COLO668 (cell line): ENCODE measurements at regions not wholly inside any gene's neighbourhood (a gene's known extent, or its start where the extent isn't known, plus 50 kb on each side); places are given as distances from the start of the nearest gene placed in this dataset.

Experiments used
- DNase-seq: peaks from one replicate; lab custom pipeline; 2025; ENCODE audit not compliant: unreplicated experiment; lab: John Stamatoyannopoulos, UW

DNA sequence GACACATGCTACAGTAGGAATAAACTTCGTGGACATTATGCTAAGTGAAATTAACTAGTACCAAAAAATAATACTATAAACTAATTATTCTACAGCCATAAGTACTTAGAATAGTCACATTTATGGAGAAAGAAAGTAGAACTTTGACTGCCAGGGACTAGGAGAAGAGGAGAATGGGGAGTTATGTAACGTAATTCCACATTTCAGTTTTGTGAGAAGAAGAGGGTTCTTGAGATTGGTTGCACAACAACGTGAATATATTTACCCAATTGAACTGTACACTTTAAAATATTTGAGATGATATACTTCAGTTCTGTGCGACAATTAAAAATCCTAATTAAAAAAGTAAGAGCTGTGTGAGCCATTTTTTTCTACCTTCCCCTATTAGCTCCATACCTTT is 1412.9 kb downstream of the PLA2G4A start:
- no peak for DNase-seq

DNA sequence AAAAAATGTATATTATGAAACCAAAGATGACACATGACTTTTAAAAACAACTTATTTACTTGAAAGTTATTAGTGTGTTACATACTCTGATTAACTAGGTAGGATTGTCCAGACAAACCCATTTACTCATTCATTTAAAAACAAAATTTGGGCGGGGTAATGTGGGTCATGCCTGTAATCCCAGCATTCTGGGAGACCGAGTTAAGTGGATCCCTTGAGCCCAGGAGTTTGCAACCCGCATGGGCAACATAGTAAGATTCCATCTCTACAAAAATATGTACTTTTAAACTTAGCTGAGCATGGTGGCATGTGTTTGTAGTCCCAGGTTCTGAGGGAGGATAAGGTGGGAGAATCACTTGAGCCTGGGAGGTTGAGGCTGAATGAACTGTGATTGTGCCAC is 1414.7 kb downstream of the PLA2G4A start:
- DNase-seq: no peak

DNA sequence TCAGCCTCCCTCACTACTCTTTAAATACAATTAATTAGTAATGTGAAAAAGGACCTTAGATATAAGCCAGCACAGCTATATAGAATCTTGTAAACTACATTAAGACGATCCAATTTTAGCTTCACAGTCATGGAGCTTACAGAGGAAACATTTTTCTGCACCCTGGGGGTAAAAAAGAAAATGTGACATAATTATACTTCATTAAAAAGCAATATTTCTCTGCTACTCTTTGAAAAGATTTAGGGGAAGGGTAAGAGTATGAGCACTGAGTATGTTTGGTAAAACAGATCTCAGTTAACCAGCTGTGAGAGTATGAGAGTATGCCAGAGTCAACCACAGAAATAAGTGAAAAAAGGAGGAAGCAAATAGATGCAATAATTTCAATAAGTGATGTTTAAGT is 1415.9 kb downstream of the PLA2G4A start:
- DNase-seq: no peak

DNA sequence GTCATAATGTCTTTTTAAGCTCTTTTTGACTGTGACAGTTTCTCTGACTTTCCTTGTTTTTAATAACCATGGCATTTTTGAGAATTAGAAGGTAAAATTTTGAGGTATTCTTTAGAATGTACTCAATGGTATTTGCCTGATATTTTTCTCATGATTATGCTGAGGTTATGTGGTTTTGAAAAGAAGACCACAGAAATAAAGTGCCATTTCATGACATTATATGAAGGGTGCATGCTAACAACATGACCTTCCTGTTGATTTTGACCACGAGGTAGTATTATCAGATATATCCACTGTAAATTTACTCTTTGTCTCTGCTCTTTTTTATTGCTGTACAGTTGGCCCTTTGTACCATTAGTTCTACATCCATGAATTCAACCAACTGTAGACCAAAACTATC is 1418.5 kb downstream of the PLA2G4A start:
- no peak for DNase-seq

DNA sequence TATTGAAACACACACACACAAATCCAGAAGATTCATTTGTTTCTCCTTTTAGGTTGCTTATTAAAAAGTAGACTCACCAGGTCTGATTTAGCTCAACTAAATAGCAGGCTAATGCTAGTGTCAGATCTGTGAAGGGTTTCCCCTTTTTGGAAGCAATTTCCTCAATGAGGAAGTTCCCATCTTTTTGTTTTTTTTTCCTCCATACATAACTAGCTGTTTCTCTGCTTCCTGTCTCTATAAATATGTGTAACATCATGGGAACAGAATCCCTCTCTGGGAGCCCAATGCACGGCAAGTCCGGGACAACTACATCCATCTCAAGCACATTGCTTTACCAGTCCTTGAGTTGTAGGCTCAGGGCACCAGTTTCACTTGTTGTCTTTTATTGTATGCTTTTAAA is 1421.1 kb downstream of the PLA2G4A start:
- no peak for DNase-seq

DNA sequence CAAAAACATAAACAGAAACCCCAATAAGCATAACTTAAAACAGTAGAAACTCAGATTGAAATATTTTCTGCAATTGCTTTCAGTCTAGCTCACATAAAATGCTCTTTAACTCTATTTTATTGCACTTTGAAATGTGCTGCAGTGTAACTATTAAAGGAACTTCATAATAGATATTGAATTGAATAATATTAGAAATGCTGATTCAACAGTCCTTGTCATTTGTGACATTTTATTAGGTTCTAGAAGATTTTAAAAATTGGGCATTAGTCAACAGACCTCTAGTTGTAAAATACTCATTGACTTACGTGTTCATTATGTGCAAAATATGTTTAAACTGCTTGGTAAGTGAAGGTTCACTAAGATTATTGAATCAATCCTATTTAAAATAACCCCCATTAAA is 1422.3 kb downstream of the PLA2G4A start:
- no peak for DNase-seq

DNA sequence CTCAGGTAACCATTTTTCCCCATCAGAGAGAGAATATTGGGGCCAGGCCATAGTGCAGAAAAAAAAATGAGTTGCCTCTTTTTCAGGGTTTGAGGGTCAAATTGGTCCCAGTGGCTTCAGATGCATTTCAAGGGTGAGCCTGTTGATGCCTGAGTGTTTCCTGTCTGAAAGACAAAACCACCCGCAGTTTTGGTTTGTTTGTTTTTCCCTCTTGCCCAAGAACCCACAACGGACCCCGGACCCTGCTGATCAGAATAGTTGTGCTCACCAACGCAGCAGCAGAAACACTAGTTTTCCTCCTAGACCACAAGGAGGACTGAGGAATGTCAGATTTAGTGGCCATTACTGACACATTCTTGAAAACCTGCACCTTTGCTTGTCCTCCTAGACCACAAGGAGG is 1433.1 kb downstream of the PLA2G4A start:
- no peak for DNase-seq

DNA sequence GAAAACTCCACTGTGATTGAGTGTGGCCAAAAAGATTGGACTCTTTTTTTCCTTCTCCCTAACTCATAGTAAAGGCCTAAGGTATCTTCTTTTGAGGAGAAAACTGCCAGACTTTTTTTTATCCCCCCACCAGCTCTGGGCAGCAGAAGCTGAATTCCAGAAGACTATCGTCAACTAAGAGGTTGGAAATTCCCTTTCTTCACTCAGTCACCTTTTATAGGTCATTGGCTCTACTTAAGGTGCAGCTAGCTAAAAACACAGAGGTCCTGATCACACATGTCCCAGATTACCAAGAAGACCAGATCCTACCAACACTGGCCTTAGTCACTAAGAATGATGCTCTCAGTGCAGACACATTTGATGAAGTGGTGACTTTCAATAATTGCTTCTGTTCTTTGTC is 1441.2 kb downstream of the PLA2G4A start:
- DNase-seq: no peak

DNA sequence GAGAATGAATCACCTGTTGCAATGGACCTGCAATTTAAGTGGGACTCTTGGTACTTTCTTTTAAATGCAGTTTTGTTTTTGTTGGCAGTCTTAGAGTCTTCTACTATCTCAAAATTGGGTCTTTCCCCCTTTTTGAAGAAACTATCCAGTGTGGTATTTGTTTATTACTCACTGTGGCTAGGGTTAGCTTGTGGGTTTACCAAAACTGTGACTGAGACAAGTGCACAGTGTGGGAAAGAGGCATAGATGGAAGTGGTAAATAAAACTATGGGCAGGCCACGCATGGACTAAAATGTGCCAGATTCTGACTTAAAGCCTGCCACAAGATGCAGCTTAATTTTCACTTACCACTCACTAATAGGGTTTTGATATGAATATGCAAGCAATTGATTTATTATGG is 1441.7 kb downstream of the PLA2G4A start:
- no peak for DNase-seq

DNA sequence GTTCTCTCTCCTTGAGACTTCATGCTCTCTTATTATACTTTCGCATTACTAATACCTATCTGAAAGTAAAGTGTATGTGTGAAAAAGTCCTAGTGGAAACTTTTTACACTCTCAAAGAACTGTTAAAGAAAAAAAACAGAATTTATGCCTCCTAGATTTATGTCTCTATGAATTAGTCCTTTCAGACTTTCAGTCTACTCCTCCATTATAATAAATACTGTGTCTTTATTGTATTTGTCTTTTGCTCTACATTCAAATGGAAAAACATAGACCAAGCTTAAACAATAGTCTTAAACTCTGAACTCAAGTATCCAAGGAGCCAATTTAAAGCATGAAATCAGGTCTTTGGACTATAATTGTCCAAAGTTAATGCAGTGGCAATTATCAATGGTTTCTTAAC is 1449.0 kb downstream of the PLA2G4A start:
- DNase-seq: no peak

DNA sequence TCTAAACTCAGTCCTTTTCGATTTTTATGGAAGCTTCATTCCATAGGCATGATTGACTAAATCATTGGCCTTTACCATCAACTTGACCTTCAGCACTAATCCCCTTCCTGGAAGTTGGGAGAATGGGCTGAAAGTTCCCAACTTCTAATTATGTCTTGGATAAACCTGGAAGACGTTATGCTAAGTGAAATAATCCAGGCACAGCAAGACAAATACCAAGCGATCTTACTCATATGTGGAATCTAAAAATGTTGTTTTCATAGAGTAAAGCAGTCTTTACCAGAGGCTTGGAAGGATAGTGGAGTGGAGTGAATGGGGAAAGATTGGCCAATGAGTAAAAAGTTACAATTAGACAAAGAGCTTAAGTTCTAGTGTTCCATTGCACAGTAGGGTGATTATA is 1453.2 kb downstream of the PLA2G4A start:
- no peak for DNase-seq

DNA sequence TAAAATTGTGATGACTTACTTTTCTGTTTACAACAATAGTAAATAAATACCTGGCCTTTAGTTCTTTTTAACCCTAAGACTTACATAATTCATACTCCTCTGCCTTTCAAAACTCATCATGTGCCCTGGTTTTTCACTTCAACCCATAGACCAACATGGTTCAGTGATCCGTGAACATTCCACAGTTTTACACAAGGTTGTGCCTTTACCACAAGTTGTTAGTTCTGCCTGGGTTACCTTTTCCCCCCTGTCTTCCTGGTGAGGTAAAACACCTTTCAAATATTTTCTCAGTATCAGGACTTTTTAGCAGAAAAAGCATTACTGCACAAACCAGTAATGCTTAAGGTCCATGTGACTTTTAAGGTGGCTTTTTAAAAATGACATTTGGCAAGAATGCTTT is 1466.4 kb downstream of the PLA2G4A start:
- no peak for DNase-seq

DNA sequence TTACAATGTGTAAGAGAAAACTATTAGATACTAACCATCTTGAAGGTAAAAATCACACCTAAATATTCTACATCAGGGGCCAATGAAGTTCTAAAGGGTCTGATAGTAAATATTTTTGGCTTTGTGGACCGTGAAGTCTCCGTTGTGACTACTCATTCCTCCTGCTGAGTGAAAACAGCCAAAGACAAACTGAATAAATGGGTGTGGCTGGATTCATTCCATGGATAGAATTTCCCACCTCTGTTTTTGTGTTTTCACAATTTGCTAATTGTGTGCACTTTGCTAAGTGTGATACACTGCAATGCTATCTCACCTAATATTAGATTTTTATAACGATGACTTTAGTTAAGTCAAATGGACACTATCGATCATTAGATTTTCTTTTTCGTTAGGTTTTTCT is 1474.0 kb downstream of the PLA2G4A start:
- no peak for DNase-seq

DNA sequence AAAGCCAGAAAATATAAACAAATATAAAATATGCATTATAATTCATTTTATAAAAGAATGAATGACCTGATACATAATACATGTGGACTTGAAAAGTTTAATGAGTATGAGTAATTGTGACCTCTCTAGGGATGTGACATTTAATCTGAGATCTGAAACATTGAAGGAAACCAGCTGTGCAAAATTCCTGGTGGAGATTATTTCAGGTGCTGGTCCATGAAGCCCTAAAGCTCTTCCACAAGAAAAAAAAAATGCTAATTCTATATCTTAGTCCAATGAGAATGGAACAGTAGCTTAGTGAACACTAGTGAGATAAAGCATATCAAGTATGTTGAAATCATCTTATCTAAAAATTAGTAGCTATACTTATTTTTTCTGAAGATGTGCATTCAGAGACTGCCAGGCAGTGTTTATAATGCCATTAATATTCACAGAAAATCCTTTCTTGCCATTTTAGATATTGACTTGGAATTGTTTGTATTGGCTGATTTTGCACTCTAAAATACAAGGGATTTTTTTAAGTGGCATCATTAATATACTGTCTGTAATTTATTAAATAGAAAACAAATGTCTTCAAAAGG is 1485.9 kb downstream of the PLA2G4A start:
- DNase-seq: no peak

DNA sequence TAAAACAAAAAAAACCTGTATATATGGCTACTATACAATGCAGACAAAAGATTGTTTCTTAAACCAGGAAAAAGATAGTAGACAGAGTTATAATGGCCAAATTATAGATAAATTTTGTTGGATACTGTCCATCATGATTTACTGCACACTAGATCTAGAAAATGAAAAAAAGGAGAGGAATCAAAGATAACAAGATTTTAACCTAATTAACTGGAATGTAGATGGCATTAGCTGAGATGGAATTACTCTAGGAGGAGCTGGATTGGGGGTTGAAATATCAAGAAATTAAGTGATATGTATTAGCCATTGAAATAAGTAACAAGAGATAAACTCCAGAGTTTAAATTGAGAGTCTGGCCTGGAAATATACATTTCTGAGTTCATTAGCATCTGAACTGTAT is 1489.1 kb downstream of the PLA2G4A start:
- DNase-seq: no peak

DNA sequence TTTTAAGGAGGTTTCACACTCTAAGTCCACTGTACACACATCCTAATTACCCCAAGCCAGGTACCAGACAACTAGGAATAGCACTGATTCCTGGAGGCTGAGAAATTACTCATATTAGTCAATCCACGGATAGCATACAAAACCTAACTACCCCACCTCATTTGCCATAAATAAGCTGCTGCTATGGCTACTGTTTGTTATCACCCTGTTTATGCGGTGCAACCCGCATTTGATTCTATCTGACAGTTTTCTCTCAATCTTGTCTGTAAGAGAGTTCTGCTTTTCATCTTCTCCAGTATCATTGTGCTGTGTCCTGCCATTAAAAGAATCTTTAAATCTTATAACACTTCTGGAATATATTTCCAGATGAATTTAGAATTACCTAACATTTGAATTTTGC is 1496.5 kb downstream of the PLA2G4A start:
- no peak for DNase-seq

DNA sequence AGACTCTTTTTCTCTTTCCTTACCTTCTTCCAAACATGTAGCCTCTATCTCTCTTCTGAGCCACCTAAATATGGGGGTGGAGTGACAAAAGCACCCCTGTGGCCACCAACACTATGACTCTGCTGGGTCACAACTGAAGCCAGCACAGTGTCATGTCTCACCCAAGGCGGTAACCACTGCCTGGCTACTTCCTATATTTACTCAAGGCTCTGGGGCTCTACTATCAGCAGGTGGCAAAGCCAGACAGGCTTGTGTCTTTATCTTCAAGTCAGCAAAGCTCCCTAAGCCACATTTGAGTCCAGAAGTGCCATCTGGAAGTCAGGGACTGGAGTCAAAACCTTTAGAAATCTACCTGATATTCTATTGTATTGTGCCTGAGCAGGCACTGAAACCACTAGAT is 1515.2 kb downstream of the PLA2G4A start:
- DNase-seq: peak; percentile 12

DNA sequence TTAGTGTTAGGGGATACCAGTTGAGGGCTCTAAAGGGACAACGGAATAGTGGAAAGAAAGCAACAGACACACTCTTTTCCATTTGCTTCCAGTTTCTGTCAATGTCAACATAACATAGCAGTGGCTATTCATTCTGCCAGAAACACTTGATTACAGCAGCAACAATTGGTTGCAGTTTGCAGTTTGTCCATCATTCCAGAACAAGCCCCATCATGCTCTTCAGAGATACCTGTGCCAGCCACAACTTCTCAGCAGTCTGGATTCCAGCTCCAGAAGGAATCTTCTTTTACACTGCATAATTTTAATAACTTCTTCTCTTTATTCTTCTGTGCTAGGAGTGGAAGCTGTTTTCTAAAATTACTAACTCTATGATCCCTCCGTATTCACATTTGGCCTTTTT is 1521.4 kb downstream of the PLA2G4A start:
- DNase-seq: no peak

DNA sequence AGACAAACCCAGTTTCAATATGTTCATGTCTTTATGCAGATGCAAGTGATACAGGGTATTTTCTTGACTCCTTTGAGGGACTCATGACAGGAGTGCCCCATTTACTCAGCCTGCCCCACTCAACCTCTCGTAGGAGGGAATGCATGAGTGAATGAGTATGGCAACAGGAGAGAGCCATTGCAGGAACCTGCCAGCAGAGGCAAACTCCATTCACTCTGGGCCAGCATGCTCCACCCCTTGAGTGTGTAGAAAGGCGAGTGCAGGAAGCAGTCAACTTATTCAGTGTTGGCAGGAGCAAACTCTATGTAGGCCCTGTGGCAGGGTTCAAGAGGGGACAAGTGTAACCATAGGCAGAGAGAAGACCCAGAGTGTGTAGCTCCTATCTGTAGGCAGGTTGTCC is 1526.3 kb downstream of the PLA2G4A start:
- DNase-seq: no peak

DNA sequence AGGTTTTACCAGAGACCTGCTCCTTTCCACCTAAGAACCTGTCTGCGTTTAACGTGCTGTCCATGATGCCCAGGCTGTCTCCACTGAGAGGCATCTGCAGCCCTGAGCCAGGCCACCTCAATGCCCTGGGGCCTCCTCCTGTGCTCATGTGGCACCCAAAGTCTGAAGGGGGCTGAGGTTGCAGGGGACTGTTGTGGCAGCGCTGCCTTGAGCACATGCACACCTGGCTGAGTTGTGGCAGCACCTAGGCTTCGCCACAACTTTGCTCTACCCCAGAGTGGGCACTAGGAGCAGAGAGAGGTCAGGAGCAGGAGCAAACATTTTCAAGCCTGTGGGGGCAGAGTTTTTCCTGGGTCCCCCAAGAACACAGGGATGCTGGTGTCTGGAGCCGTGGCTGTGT is 1527.1 kb downstream of the PLA2G4A start:
- DNase-seq: no peak

DNA sequence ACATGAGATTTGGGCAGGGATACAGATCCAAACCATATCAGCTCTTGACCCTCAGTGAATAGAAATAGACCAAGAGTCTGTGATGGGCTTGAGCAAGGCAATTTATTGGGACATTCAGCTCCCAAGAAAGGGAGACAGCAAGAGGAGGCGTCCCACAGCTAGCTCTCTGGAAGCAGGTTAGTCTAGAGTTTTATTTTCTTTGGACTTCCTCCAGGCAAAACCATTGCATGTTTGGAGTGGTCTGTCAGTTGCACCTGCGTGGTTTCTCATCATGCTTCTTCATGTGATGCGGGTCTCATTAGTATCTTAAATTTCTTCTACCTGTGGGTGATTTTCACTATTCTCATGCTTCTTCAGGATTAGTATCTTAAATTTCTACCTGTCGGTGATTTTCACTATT is 1530.6 kb downstream of the PLA2G4A start:
- no peak for DNase-seq

DNA sequence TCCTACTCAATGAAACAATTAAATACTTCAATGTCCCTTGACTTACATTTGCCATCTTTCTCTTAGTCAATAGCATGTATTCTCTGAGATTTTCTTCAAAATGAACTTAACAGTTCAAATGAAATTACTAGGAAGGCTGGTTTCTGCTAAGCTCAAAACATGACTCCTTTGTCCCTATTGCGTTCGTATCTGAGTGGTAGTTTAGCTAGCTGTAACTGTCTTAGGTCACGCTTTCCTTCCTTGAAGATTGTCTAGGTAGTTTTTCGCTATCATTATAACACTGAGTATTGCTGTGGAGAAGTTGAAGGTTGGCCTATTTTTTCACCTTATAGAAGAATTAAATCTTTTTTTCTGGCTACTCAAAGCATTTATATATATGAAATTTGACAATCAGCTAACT is 1535.2 kb downstream of the PLA2G4A start:
- no peak for DNase-seq

DNA sequence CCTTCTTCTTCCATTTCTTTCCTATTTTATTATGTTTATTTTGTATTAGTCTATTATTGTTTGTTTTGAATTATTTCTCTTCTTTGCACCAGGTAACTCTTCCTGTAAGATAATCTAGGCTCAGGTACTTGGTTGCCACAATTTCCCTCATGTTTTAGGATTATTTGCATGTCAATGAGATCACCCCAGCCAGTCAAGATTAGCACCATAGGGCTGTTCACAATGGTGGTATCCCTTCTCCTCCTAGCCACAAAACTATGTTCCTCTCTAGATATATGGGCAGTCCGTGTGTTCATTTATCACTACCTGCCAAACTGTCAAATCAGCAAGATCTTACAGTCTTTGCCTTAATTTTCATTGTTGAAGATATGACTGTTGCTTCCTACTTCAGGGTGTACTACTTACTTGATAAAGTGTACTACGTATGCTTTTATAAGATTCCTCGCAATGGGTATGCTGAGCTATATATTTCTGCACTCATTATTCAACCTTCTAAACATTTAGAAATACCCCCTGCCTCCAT is 1536.2 kb downstream of the PLA2G4A start:
- no peak for DNase-seq

DNA sequence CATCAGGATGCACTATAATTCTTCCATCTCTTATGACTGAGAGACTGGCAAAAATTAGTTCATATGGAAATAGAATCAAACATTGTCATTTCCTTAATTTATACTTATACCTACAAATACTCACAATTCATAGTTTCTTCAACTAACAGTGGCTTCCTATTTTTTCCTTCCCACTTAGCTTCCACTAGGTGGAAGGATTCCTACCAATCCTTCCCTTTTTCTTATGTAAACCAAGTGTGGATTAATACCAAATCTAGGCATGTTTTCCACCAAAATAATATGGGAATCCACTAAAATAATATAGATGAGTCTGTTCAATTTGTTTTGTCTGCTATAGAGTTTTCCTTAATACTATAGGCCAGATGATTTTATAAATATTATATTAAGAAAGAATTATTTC is 1537.1 kb downstream of the PLA2G4A start:
- no peak for DNase-seq
